ENCODE measurements at regions not wholly inside any gene's neighbourhood (a gene's known extent, or its start where the extent isn't known, plus 50 kb on each side); places are given as distances from the start of the nearest gene placed in this dataset.

- no peak for DNase-seq
These were observed 125.4 kb upstream of the IGSF21 start for GRCh38 chr1:17982197-17982596.

- peak in 1 of 2 experiments; percentile 44 for DNase-seq
These were observed 123.0 kb upstream of the IGSF21 start for GRCh38 chr1:17984583-17984982.

GRCh38 chr1:17986156-17986555 is 121.4 kb upstream of the IGSF21 start:
- DNase-seq: no peak

GRCh38 chr1:17990401-17990800 is 117.2 kb upstream of the IGSF21 start:
- DNase-seq: no peak

GRCh38 chr1:17991996-17992395 is 115.6 kb upstream of the IGSF21 start:
- DNase-seq: no peak

GRCh38 chr1:17992800-17993199 is 114.8 kb upstream of the IGSF21 start:
- DNase-seq: no peak

GRCh38 chr1:17994046-17994445 is 113.6 kb upstream of the IGSF21 start:
- no peak for DNase-seq

GRCh38 chr1:17995480-17995879 is 112.1 kb upstream of the IGSF21 start:
- DNase-seq: no peak

- DNase-seq: no peak
These were observed 108.7 kb upstream of the IGSF21 start for GRCh38 chr1:17998889-17999288.

- no peak for DNase-seq
These were observed 107.7 kb upstream of the IGSF21 start for GRCh38 chr1:17999884-18000283.

GRCh38 chr1:18001725-18002124 is 105.9 kb upstream of the IGSF21 start:
- DNase-seq: no peak

GRCh38 chr1:18004278-18004677 is 103.3 kb upstream of the IGSF21 start:
- no peak for DNase-seq

- no peak for DNase-seq
These were observed 102.4 kb upstream of the IGSF21 start for GRCh38 chr1:18005238-18005637.

GRCh38 chr1:18007391-18008041 is 100.1 kb upstream of the IGSF21 start:
- DNase-seq: no peak

- no peak for DNase-seq
These were observed 99.5 kb upstream of the IGSF21 start for GRCh38 chr1:18008081-18008480.

GRCh38 chr1:18009055-18009454 is 98.5 kb upstream of the IGSF21 start:
- DNase-seq: no peak

- DNase-seq: no peak
These were observed 98.1 kb upstream of the IGSF21 start for GRCh38 chr1:18009478-18009961.

- DNase-seq: no peak
These were observed 97.2 kb upstream of the IGSF21 start for GRCh38 chr1:18010408-18010807.

GRCh38 chr1:18010945-18011344 is 96.7 kb upstream of the IGSF21 start:
- no peak for DNase-seq

GRCh38 chr1:18011703-18012102 is 95.9 kb upstream of the IGSF21 start:
- DNase-seq: no peak

GRCh38 chr1:18012686-18013085 is 94.9 kb upstream of the IGSF21 start:
- DNase-seq: no peak

GRCh38 chr1:18013216-18013615 is 94.4 kb upstream of the IGSF21 start:
- DNase-seq: no peak

GRCh38 chr1:18015719-18016118 is 91.9 kb upstream of the IGSF21 start:
- peak; percentile 8 to 21 for DNase-seq

- DNase-seq: peak in 1 of 2 experiments; percentile 33
These were observed 89.2 kb upstream of the IGSF21 start for GRCh38 chr1:18018366-18018765.

Measured in NCI-H187 (cell line).